ENCODE measurements at regions not wholly inside any gene's neighbourhood (a gene's known extent, or its start where the extent isn't known, plus 50 kb on each side); places are given as distances from the start of the nearest gene placed in this dataset.

GRCh38 chr5:96146675-96147074 lies 185.0 kb upstream of the ELL2 start:
- no peak overlapping the region for H3K4me3 ChIP-seq (ENCODE audit: low read length)
- no peak for TF ChIP-seq CTCF (conservative IDR thresholded peaks at IDR 0.05; ENCODE audit: low read length)
- DNase-seq (ENCODE audit: low read depth) = peak; percentile 91

GRCh38 chr5:96144289-96144688 lies 182.6 kb upstream of the ELL2 start:
- TF ChIP-seq CTCF (conservative IDR thresholded peaks at IDR 0.05; ENCODE audit: low read length) = no peak
- DNase-seq (ENCODE audit: low read depth) = no peak
- no peak overlapping the region for H3K4me3 ChIP-seq (ENCODE audit: low read length)

GRCh38 chr5:96143450-96143849 lies 181.8 kb upstream of the ELL2 start:
- TF ChIP-seq CTCF (conservative IDR thresholded peaks at IDR 0.05; ENCODE audit: low read length) = no peak
- DNase-seq (ENCODE audit: low read depth) = no peak
- H3K4me3 ChIP-seq (ENCODE audit: low read length) = no peak overlapping the region

GRCh38 chr5:96142786-96143434 lies 181.3 kb upstream of the ELL2 start:
- TF ChIP-seq CTCF (conservative IDR thresholded peaks at IDR 0.05; ENCODE audit: low read length) = no peak
- H3K4me3 ChIP-seq (ENCODE audit: low read length) = no peak overlapping the region
- DNase-seq (ENCODE audit: low read depth) = peak; percentile 93

- no peak for TF ChIP-seq CTCF (conservative IDR thresholded peaks at IDR 0.05; ENCODE audit: low read length)
- no peak for DNase-seq (ENCODE audit: low read depth)
- no peak overlapping the region for H3K4me3 ChIP-seq (ENCODE audit: low read length)
These were observed 180.6 kb upstream of the ELL2 start for GRCh38 chr5:96142184-96142781.

- H3K4me3 ChIP-seq (ENCODE audit: low read length) = no peak overlapping the region
- TF ChIP-seq CTCF (conservative IDR thresholded peaks at IDR 0.05; ENCODE audit: low read length) = no peak
- peak; percentile 73 for DNase-seq (ENCODE audit: low read depth)
These were observed 180.1 kb upstream of the ELL2 start for GRCh38 chr5:96141749-96142148.

GRCh38 chr5:96140496-96140895 lies 178.8 kb upstream of the ELL2 start:
- no peak for DNase-seq (ENCODE audit: low read depth)
- TF ChIP-seq CTCF (conservative IDR thresholded peaks at IDR 0.05; ENCODE audit: low read length) = no peak

More at GRCh38 chr5:96140496-96140895, 178.8 kb upstream of the ELL2 start:
- no peak overlapping the region for H3K4me3 ChIP-seq (ENCODE audit: low read length)

All from AG10803 (cell line).